WTC11 (cell line): ENCODE measurements at regions not wholly inside any gene's neighbourhood (a gene's known extent, or its start where the extent isn't known, plus 50 kb on each side); places are given as distances from the start of the nearest gene placed in this dataset.

Source experiments
- ATAC-seq: fragments of 200-7000 bp; cut with Tn5 transposase; 2 replicates; pipeline ENCODE4 v1.10.0; 2021; ENCODE audit warnings: mild to moderate bottlenecking, moderate library complexity
- CTCF ChIA-PET: fragments of 300-600 bp; sonication (Branson Sonifier 250); formaldehyde crosslinking; loops from one replicate; lab custom pipeline; 2021; ENCODE audit warnings: antibody characterized with exemption; lab: Charles Lee
- POLR2A ChIA-PET: fragments of 350-600 bp; sonication (Branson Sonifier 250); formaldehyde crosslinking; loops from one replicate; lab custom pipeline; 2021; ENCODE audit warnings: antibody characterized with exemption; lab: Charles Lee
- DNase-seq: peaks from one replicate; pipeline ENCODE4 v3.0.0; 2021; ENCODE audit warnings: low spot score
- H3K27ac Mint-ChIP-seq: 2 replicates; pipeline ENCODE4 v1.8.0; 2021; ENCODE audit warnings: mixed read lengths
- H3K27me3 Mint-ChIP-seq: 2 replicates; pipeline ENCODE4 v1.8.0; 2021; ENCODE audit warnings: low read depth, mild to moderate bottlenecking, moderate library complexity, mixed read lengths
- H3K36me3 Mint-ChIP-seq: 2 replicates; pipeline ENCODE4 v1.8.0; 2021; ENCODE audit warnings: mixed read lengths
- H3K4me1 Mint-ChIP-seq: 2 replicates; pipeline ENCODE4 v1.8.0; 2022; ENCODE audit warnings: mixed read lengths
- H3K4me3 Mint-ChIP-seq: 2 replicates; pipeline ENCODE4 v1.8.0; 2021; ENCODE audit warnings: mild to moderate bottlenecking, moderate library complexity, mixed read lengths
- H3K9me3 Mint-ChIP-seq: 2 replicates; pipeline ENCODE4 v1.8.0; 2021; ENCODE audit warnings: mixed read lengths
- FOXJ3 ChIP-seq: sonication (generic); formaldehyde crosslinking; IDR thresholded peaks from 2 replicates; pipeline ENCODE4 v1.9.0; 2021; ENCODE audit warnings: missing genetic modification reagents, mild to moderate bottlenecking, borderline replicate concordance
- GABPB1 ChIP-seq: sonication (generic); formaldehyde crosslinking; IDR thresholded peaks from 2 replicates; pipeline ENCODE4 v1.8.1; 2023; ENCODE audit warnings: mild to moderate bottlenecking, missing genetic modification reagents
- KAT7 ChIP-seq: sonication (generic); formaldehyde crosslinking; IDR thresholded peaks from 2 replicates; pipeline ENCODE4 v1.8.1; 2023; ENCODE audit warnings: missing genetic modification reagents, mild to moderate bottlenecking, borderline replicate concordance
- NFE2L1 ChIP-seq: sonication (generic); formaldehyde crosslinking; IDR thresholded peaks from 2 replicates; pipeline ENCODE4 v1.8.1; 2023; ENCODE audit warnings: missing genetic modification reagents
- NFYB ChIP-seq: sonication (generic); formaldehyde crosslinking; conservative IDR thresholded peaks from 2 replicates; pipeline ENCODE4 v1.8.0; 2022; ENCODE audit warnings: low read depth, missing genetic modification reagents
- NR1H2 ChIP-seq: sonication (generic); formaldehyde crosslinking; IDR thresholded peaks from 2 replicates; pipeline ENCODE4 v1.9.0; 2021; ENCODE audit warnings: mild to moderate bottlenecking, moderate library complexity, missing genetic modification reagents
- NR3C1 ChIP-seq: sonication (generic); formaldehyde crosslinking; conservative IDR thresholded peaks from 2 replicates; pipeline ENCODE4 v1.8.1; 2023; ENCODE audit warnings: low read depth, mild to moderate bottlenecking, missing genetic modification reagents
- RELA ChIP-seq: sonication (generic); formaldehyde crosslinking; IDR thresholded peaks from 2 replicates; pipeline ENCODE4 v1.8.1; 2022; ENCODE audit warnings: missing genetic modification reagents, mild to moderate bottlenecking, borderline replicate concordance
- ZNF423 ChIP-seq: fragments of 250-450 bp; sonication (Bioruptor Pico); IDR thresholded peaks from 2 replicates; pipeline ENCODE4 v2.1.2; 2022; ENCODE audit warnings: mild to moderate bottlenecking, moderate library complexity
- TF ChIP-seq, protein P1 (sequence below): sonication (generic); formaldehyde crosslinking; IDR thresholded peaks from 2 replicates; pipeline ENCODE4 v1.8.0; 2023; ENCODE audit warnings: missing genetic modification reagents, mild to moderate bottlenecking, borderline replicate concordance
- TF ChIP-seq, protein P2 (sequence below): sonication (generic); formaldehyde crosslinking; IDR thresholded peaks from 2 replicates; pipeline ENCODE4 v1.8.1; 2023; ENCODE audit warnings: mild to moderate bottlenecking, missing genetic modification reagents, moderate library complexity
- TF ChIP-seq, protein P3 (sequence below): sonication (generic); formaldehyde crosslinking; conservative IDR thresholded peaks from 2 replicates; pipeline ENCODE4 v1.8.1; 2023; ENCODE audit warnings: mild to moderate bottlenecking, low read depth, missing genetic modification reagents, moderate library complexity
- TF ChIP-seq, protein P4 (sequence below): fragments of 250-450 bp; sonication (Bioruptor Pico); conservative IDR thresholded peaks from 2 replicates; pipeline ENCODE4 v1.9.0; 2021; ENCODE audit warnings: mild to moderate bottlenecking
- TF ChIP-seq, protein P5 (sequence below): fragments of 250-450 bp; sonication (Bioruptor Pico); IDR thresholded peaks from 2 replicates; pipeline ENCODE4 v1.9.0; 2021; ENCODE audit warnings: moderate library complexity, mild to moderate bottlenecking, inconsistent platforms, borderline replicate concordance
- TF ChIP-seq, protein P6 (sequence below): sonication (generic); formaldehyde crosslinking; IDR thresholded peaks from 2 replicates; pipeline ENCODE4 v1.8.1; 2023; ENCODE audit warnings: mild to moderate bottlenecking, missing genetic modification reagents, moderate library complexity
- TF ChIP-seq, protein P7 (sequence below): sonication (generic); formaldehyde crosslinking; IDR thresholded peaks from 2 replicates; pipeline ENCODE4 v1.8.0; 2022; ENCODE audit warnings: mild to moderate bottlenecking, missing genetic modification reagents

DNA sequence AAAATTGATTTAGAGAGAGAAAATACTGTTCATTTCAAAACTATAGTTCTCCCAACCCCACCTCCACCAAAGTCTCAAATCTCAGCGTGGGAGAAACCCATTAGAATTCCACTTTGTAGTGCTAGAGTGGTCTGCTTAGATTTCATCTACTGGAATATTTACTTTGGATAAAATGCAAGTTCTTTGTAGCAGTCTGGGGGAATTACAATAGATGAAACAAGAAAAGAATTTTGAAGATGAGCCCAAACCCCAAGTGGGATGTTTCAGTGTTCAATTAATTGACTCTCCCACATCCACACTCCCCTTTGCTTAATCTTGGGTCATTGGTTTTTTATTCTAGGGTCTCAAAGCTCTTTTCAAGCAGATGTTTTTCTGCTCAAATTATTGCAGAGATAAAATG is 97.8 kb downstream of the RPL22L1 start (continued):
- TF ChIP-seq, protein P1, sequence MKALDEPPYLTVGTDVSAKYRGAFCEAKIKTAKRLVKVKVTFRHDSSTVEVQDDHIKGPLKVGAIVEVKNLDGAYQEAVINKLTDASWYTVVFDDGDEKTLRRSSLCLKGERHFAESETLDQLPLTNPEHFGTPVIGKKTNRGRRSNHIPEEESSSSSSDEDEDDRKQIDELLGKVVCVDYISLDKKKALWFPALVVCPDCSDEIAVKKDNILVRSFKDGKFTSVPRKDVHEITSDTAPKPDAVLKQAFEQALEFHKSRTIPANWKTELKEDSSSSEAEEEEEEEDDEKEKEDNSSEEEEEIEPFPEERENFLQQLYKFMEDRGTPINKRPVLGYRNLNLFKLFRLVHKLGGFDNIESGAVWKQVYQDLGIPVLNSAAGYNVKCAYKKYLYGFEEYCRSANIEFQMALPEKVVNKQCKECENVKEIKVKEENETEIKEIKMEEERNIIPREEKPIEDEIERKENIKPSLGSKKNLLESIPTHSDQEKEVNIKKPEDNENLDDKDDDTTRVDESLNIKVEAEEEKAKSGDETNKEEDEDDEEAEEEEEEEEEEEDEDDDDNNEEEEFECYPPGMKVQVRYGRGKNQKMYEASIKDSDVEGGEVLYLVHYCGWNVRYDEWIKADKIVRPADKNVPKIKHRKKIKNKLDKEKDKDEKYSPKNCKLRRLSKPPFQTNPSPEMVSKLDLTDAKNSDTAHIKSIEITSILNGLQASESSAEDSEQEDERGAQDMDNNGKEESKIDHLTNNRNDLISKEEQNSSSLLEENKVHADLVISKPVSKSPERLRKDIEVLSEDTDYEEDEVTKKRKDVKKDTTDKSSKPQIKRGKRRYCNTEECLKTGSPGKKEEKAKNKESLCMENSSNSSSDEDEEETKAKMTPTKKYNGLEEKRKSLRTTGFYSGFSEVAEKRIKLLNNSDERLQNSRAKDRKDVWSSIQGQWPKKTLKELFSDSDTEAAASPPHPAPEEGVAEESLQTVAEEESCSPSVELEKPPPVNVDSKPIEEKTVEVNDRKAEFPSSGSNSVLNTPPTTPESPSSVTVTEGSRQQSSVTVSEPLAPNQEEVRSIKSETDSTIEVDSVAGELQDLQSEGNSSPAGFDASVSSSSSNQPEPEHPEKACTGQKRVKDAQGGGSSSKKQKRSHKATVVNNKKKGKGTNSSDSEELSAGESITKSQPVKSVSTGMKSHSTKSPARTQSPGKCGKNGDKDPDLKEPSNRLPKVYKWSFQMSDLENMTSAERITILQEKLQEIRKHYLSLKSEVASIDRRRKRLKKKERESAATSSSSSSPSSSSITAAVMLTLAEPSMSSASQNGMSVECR (CRISPR knock-in tag) = no peak
- TF ChIP-seq KAT7 (CRISPR knock-in tag) = no peak
- TF ChIP-seq NFYB (CRISPR knock-in tag) = no peak
- TF ChIP-seq FOXJ3 = no peak
- TF ChIP-seq, protein P2, sequence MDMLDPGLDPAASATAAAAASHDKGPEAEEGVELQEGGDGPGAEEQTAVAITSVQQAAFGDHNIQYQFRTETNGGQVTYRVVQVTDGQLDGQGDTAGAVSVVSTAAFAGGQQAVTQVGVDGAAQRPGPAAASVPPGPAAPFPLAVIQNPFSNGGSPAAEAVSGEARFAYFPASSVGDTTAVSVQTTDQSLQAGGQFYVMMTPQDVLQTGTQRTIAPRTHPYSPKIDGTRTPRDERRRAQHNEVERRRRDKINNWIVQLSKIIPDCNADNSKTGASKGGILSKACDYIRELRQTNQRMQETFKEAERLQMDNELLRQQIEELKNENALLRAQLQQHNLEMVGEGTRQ (CRISPR knock-in tag) = no peak
- TF ChIP-seq, protein P3, sequence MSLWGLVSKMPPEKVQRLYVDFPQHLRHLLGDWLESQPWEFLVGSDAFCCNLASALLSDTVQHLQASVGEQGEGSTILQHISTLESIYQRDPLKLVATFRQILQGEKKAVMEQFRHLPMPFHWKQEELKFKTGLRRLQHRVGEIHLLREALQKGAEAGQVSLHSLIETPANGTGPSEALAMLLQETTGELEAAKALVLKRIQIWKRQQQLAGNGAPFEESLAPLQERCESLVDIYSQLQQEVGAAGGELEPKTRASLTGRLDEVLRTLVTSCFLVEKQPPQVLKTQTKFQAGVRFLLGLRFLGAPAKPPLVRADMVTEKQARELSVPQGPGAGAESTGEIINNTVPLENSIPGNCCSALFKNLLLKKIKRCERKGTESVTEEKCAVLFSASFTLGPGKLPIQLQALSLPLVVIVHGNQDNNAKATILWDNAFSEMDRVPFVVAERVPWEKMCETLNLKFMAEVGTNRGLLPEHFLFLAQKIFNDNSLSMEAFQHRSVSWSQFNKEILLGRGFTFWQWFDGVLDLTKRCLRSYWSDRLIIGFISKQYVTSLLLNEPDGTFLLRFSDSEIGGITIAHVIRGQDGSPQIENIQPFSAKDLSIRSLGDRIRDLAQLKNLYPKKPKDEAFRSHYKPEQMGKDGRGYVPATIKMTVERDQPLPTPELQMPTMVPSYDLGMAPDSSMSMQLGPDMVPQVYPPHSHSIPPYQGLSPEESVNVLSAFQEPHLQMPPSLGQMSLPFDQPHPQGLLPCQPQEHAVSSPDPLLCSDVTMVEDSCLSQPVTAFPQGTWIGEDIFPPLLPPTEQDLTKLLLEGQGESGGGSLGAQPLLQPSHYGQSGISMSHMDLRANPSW (CRISPR knock-in tag) = no peak
- no peak for TF ChIP-seq NR3C1 (CRISPR knock-in tag)
- TF ChIP-seq RELA (CRISPR knock-in tag) = no peak
- no peak for TF ChIP-seq ZNF423 (CRISPR knock-in tag)
- TF ChIP-seq, protein P4, sequence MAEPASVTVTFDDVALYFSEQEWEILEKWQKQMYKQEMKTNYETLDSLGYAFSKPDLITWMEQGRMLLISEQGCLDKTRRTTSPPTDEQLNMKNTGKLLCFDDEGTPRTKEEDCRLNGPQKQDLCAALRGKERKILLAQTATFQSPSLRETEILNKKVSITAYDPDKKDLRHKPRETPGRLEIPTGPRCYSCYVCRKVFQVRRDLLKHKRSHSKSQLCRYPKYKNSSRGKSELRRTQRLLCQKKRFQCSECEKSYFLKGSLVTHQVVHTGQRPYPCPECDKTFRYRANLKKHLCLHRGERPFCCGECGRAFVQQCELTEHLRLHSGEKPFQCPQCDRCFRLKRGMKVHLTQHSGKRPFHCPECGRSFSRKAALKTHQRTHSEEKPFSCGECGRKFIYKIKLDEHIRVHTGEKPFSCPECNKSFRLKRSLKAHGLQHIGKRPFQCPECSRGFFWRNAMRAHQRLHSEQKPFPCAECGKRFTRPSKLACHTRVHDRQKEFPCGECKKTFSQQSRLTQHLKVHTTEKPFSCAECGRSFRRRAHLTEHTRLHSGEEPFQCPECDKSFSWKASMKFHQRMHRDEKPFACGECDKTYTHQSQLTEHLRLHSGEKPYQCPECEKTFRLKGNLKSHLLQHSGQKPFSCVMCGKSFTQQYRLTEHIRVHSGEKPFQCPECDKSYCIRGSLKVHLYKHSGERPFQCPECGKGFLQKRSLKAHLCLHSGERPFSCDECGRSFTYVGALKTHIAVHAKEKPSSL (CRISPR knock-in tag) = no peak

DNA sequence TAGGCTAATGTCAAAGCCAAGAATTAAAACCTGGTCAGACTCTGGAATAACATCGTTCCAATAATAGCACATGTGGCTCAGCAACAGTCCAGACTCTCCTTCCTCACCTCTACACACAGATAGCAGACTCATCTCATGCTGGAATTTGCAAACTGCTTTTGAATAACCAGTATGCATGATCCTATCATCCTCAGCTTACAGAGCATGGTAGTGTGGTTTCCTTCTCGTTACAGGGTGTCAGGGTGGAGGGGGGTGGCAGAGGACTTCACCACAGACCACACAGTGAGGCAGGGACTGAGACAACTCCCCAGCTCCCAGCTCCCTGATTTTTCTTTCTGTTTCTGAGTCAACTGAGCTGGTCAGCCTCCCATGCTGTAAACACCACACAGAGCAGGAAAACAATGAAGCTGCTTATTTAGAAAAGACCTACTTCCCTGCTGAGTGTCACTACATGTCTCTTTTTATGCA is 101.6 kb downstream of the RPL22L1 start:
- TF ChIP-seq, protein P5, sequence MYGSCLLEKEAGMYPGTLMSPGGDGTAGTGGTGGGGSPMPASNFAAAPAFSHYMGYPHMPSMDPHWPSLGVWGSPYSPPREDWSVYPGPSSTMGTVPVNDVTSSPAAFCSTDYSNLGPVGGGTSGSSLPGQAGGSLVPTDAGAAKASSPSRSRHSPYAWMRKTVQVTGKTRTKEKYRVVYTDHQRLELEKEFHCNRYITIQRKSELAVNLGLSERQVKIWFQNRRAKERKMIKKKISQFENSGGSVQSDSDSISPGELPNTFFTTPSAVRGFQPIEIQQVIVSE (CRISPR knock-in tag) = no peak
- TF ChIP-seq, protein P6, sequence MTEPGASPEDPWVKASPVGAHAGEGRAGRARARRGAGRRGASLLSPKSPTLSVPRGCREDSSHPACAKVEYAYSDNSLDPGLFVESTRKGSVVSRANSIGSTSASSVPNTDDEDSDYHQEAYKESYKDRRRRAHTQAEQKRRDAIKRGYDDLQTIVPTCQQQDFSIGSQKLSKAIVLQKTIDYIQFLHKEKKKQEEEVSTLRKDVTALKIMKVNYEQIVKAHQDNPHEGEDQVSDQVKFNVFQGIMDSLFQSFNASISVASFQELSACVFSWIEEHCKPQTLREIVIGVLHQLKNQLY (CRISPR knock-in tag) = no peak
- TF ChIP-seq GABPB1 (CRISPR knock-in tag) (no peak), NFE2L1 (no peak), NR1H2 (CRISPR knock-in tag) (no peak)
- TF ChIP-seq, protein P7, sequence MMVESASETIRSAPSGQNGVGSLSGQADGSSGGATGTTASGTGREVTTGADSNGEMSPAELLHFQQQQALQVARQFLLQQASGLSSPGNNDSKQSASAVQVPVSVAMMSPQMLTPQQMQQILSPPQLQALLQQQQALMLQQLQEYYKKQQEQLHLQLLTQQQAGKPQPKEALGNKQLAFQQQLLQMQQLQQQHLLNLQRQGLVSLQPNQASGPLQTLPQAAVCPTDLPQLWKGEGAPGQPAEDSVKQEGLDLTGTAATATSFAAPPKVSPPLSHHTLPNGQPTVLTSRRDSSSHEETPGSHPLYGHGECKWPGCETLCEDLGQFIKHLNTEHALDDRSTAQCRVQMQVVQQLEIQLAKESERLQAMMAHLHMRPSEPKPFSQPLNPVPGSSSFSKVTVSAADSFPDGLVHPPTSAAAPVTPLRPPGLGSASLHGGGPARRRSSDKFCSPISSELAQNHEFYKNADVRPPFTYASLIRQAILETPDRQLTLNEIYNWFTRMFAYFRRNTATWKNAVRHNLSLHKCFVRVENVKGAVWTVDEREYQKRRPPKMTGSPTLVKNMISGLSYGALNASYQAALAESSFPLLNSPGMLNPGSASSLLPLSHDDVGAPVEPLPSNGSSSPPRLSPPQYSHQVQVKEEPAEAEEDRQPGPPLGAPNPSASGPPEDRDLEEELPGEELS (CRISPR knock-in tag) = no peak
- no peaks in the 10 kb centered on the region for H3K27me3 Mint-ChIP-seq
- POLR2A ChIA-PET = no interaction called here
- H3K4me1 Mint-ChIP-seq = peaks cover 5% of the 10 kb centered on the region
- H3K27ac Mint-ChIP-seq = no peak overlapping the region
- no peak for ATAC-seq
- H3K36me3 Mint-ChIP-seq = no peaks in the 10 kb centered on the region
- no peak overlapping the region for H3K4me3 Mint-ChIP-seq
- no peak for DNase-seq
- CTCF ChIA-PET = no interaction called here
- H3K9me3 Mint-ChIP-seq = no peaks in the 10 kb centered on the region
